PC-3 (cell line): ENCODE measurements at regions not wholly inside any gene's neighbourhood (a gene's known extent, or its start where the extent isn't known, plus 50 kb on each side); places are given as distances from the start of the nearest gene placed in this dataset.

ENCODE experiments used
- ATAC-seq: fragments of 200-7000 bp; cut with Tn5 transposase; 2 replicates; pipeline ENCODE4 v1.9.1; 2020; ENCODE audit warnings: mild to moderate bottlenecking, moderate library complexity
- BruUV-seq: library from RNA; stranded (reverse); fragments of 400-500 nt; replicated peaks from 2 replicates; lab custom pipeline; 2021; lab: Mats Ljungman, UMichigan
- CTCF ChIA-PET: fragments of 300-600 bp; sonication (Branson Sonifier 250); formaldehyde crosslinking; loops from one replicate; lab custom pipeline; 2022; ENCODE audit warnings: antibody characterized with exemption; lab: Charles Lee
- POLR2A ChIA-PET: fragments of 300-600 bp; sonication (Branson Sonifier 250); formaldehyde crosslinking; loops from one replicate; lab custom pipeline; 2022; ENCODE audit warnings: antibody characterized with exemption; ENCODE audit not compliant: unreplicated experiment; lab: Charles Lee
- DNase-seq: peaks from one replicate; pipeline ENCODE4 v3.0.0-alpha.2; 2015
- H2AFZ ChIP-seq: fragments of 300-600 bp; sonication (generic); 2 replicates; pipeline ENCODE4 v1.6.0; 2016; ENCODE audit warnings: antibody characterized with exemption, low read length
- H3F3A ChIP-seq: fragments of 300-600 bp; sonication (generic); one replicate; pipeline ENCODE4 v1.6.0; 2017; ENCODE audit warnings: antibody characterized with exemption, low read length, control low read depth, mild to moderate bottlenecking; ENCODE audit not compliant: unreplicated experiment
- H3K27ac ChIP-seq: fragments of 300-600 bp; sonication (generic); 2 replicates; pipeline ENCODE4 v1.5.1; 2016; ENCODE audit warnings: mild to moderate bottlenecking, low read length
- H3K27me3 ChIP-seq: fragments of 300-600 bp; sonication (generic); 2 replicates; pipeline ENCODE4 v1.6.1; 2016; ENCODE audit warnings: low read length, mixed read lengths
- H3K36me3 ChIP-seq: fragments of 300-600 bp; sonication (generic); 2 replicates; pipeline ENCODE4 v1.6.1; 2016; ENCODE audit warnings: low read depth, mixed run types, low read length, mixed read lengths
- H3K4me1 ChIP-seq: fragments of 300-600 bp; sonication (generic); 2 replicates; pipeline ENCODE4 v1.5.1; 2016; ENCODE audit warnings: low read length; ENCODE audit not compliant: insufficient read depth
- H3K4me2 ChIP-seq: fragments of 300-600 bp; sonication (generic); 2 replicates; pipeline ENCODE4 v1.6.0; 2016; ENCODE audit warnings: low read length
- H3K4me3 ChIP-seq: fragments of 300-600 bp; sonication (generic); 2 replicates; pipeline ENCODE4 v1.5.1; 2016; ENCODE audit warnings: mild to moderate bottlenecking, low read length, mixed read lengths
- H3K79me2 ChIP-seq: fragments of 300-600 bp; sonication (generic); 2 replicates; pipeline ENCODE4 v1.6.1; 2017; ENCODE audit warnings: low read length, mixed read lengths
- H3K9ac ChIP-seq: fragments of 300-600 bp; sonication (generic); 2 replicates; pipeline ENCODE4 v1.6.0; 2016; ENCODE audit warnings: mild to moderate bottlenecking, low read length
- H3K9me2 ChIP-seq: fragments of 300-600 bp; sonication (generic); replicated peaks from 2 replicates; pipeline ENCODE4 v1.6.1; 2016; ENCODE audit warnings: mixed run types, low read length, mixed read lengths
- H3K9me3 ChIP-seq: fragments of 300-600 bp; sonication (generic); 2 replicates; pipeline ENCODE4 v1.6.1; 2016; ENCODE audit warnings: low read length, mixed read lengths
- H4K20me1 ChIP-seq: fragments of 300-600 bp; sonication (generic); 2 replicates; pipeline ENCODE4 v1.6.1; 2016; ENCODE audit warnings: low read length, mixed read lengths
- EZH2 ChIP-seq: fragments of 300-600 bp; sonication (generic); IDR thresholded peaks from one replicate; pipeline ENCODE4 v1.6.1; 2017; ENCODE audit warnings: antibody characterized with exemption, mild to moderate bottlenecking, low read length; ENCODE audit not compliant: unreplicated experiment
- EZH2phosphoT487 ChIP-seq: fragments of 300-600 bp; sonication (generic); IDR thresholded peaks from 2 replicates; pipeline ENCODE4 v1.6.1; 2018; ENCODE audit warnings: mild to moderate bottlenecking, antibody characterized with exemption, low read length, borderline replicate concordance
- intact Hi-C: fragments of 100-400 bp; cut with micrococcal nuclease; formaldehyde crosslinking; loops from 2 replicates; pipeline ENCODE4 v1.9.0; 2023
- TF ChIP-seq, protein P1 (sequence below): fragments of 300-600 bp; sonication (generic); conservative IDR thresholded peaks from 2 replicates; pipeline ENCODE4 v1.5.1; 2017; ENCODE audit warnings: antibody characterized with exemption, low read depth, mild to moderate bottlenecking, low read length

DNA sequence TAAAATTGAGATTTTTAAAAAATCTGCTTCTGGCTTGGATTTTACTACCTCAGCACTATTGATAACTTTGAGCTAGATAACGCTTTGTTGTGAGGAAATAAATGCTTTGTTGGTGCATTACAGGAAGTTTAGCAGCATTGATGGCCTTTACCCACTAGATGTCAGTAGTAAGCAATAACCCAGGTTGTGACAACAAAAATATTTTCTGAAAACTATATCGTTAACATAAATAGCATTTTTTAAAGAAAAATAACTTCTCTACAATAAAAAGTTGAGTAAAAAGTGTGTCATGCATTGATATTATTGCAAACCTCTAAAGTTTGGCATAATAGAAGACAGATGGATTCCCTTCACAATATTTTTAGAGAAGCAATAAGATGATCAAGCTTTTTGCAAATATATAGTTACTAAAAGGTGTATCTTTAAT, 1246.5 kb downstream of the UQCRFS1 start:
- peak; percentile 36 for DNase-seq
- no peaks in the 10 kb centered on the region for H3K9me2 ChIP-seq

DNA sequence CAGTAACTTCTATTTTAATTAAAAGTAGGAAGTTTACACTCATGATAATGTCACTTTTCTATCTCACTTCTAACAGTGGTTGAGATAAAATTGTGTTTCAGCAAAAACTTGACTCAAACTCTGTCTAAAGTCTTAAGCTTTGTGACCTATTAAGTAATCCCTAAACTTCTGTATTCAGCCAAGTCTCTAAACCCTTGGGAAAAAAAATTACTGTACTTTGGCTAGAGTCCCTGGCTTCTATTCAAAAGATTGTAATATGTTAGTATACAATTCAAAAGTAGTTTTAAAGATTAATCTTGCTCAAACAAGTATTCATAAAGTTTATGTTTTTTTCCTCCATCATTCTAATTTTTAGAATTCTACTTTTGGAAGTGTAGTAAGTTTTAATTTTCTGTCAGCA, 1248.8 kb downstream of the UQCRFS1 start:
- Histone ChIP-seq H3K27me3 (no peaks in the 10 kb centered on the region), H4K20me1 (no peaks in the 10 kb centered on the region), H3K36me3 (no peaks in the 10 kb centered on the region), H3K79me2 (no peaks in the 10 kb centered on the region), H2AFZ (no peak overlapping the region), H3F3A (no peaks in the 10 kb centered on the region), H3K9ac (no peak overlapping the region), H3K9me2 (no peaks in the 10 kb centered on the region), H3K4me1 (no peaks in the 10 kb centered on the region), H3K9me3 (no peaks in the 10 kb centered on the region), H3K4me3 (no peak overlapping the region), H3K27ac (no peak overlapping the region), H3K4me2 (no peak overlapping the region)
- BruUV-seq, result no TSS peak
- TF ChIP-seq EZH2phosphoT487 (no peak), EZH2 (no peak)
- TF ChIP-seq, protein P1, sequence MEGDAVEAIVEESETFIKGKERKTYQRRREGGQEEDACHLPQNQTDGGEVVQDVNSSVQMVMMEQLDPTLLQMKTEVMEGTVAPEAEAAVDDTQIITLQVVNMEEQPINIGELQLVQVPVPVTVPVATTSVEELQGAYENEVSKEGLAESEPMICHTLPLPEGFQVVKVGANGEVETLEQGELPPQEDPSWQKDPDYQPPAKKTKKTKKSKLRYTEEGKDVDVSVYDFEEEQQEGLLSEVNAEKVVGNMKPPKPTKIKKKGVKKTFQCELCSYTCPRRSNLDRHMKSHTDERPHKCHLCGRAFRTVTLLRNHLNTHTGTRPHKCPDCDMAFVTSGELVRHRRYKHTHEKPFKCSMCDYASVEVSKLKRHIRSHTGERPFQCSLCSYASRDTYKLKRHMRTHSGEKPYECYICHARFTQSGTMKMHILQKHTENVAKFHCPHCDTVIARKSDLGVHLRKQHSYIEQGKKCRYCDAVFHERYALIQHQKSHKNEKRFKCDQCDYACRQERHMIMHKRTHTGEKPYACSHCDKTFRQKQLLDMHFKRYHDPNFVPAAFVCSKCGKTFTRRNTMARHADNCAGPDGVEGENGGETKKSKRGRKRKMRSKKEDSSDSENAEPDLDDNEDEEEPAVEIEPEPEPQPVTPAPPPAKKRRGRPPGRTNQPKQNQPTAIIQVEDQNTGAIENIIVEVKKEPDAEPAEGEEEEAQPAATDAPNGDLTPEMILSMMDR, result no peak
- POLR2A ChIA-PET, result no interaction called here
- CTCF ChIA-PET, result no interaction called here
- intact Hi-C loops, result no loop called here
- no peak for ATAC-seq
- DNase-seq, result no peak

More for the DNA sequence above, 1246.5 kb downstream of the UQCRFS1 start:
- H3K9ac ChIP-seq, result no peak overlapping the region
- no peak for ATAC-seq
- intact Hi-C loops, result loop anchor here (1.0 kb wide), 1 partner anchor 744 kb away; no protein-coding TSS in a partner anchor
- TF ChIP-seq EZH2 (no peak), EZH2phosphoT487 (no peak)
- TF ChIP-seq, protein P1, result peak; percentile 62
- H3K4me1 ChIP-seq, result no peaks in the 10 kb centered on the region
- no peak overlapping the region for H2AFZ ChIP-seq
- no peak overlapping the region for H3K4me3 ChIP-seq
- H3K9me3 ChIP-seq, result no peaks in the 10 kb centered on the region
- H3K36me3 ChIP-seq, result no peaks in the 10 kb centered on the region
- BruUV-seq, result no TSS peak
- no peak overlapping the region for H3K4me2 ChIP-seq
- no peaks in the 10 kb centered on the region for H3K79me2 ChIP-seq
- H3K27me3 ChIP-seq, result no peaks in the 10 kb centered on the region
- H3F3A ChIP-seq, result no peaks in the 10 kb centered on the region
- H4K20me1 ChIP-seq, result no peaks in the 10 kb centered on the region
- no peak overlapping the region for H3K27ac ChIP-seq
- ChIA-PET CTCF (no interaction called here), POLR2A (no interaction called here)

DNA sequence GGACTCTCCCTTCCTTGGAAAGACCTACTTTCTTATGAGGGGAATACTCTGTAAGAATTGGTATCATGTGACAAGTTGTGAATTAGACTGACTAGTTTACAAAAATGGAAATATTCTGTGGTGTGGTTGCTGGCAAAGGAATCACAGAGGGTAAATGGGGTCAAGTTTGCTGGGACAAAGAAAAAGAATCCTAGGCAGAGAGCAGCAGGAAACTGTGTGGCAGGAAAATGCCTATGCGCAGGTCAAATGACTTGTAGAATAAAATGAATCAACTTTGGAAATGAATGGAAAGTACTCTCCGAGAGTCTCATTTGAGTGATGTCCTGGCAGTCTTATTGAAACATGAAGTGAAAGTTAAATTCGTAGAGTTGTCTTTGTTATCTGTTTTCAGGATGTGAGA, 1250.7 kb downstream of the UQCRFS1 start:
- Histone ChIP-seq H3K9me3 (no peaks in the 10 kb centered on the region), H3K27ac (no peak overlapping the region), H3K4me3 (no peak overlapping the region), H3K79me2 (no peaks in the 10 kb centered on the region), H3K9me2 (no peaks in the 10 kb centered on the region), H3F3A (no peaks in the 10 kb centered on the region), H4K20me1 (no peaks in the 10 kb centered on the region), H2AFZ (no peak overlapping the region), H3K4me1 (no peaks in the 10 kb centered on the region), H3K4me2 (no peak overlapping the region), H3K27me3 (no peaks in the 10 kb centered on the region), H3K36me3 (no peaks in the 10 kb centered on the region), H3K9ac (no peak overlapping the region)
- no TSS peak for BruUV-seq
- DNase-seq (no peak), ATAC-seq (no peak)
- POLR2A ChIA-PET, result no interaction called here
- TF ChIP-seq EZH2phosphoT487, result no peak
- no peak for TF ChIP-seq EZH2
- CTCF ChIA-PET, result no interaction called here
- intact Hi-C loops, result no loop called here
